ELF-1 (cell line): ENCODE measurements at regions not wholly inside any gene's neighbourhood (a gene's known extent, or its start where the extent isn't known, plus 50 kb on each side); places are given as distances from the start of the nearest gene placed in this dataset.
A peak's percentile ranks its signal among the peaks of the same experiment; 100 is the strongest.

Experiments used
- DNase-seq: peaks from one replicate; pipeline ENCODE4 v3.0.0-alpha.2; 2016; ENCODE audit warnings: low read depth, low spot score

GRCh38 chr16:7014756-7015155 is 317.9 kb upstream of the RBFOX1 start:
- DNase-seq, result no peak

GRCh38 chr16:7013990-7014389 is 318.7 kb upstream of the RBFOX1 start:
- no peak for DNase-seq

- DNase-seq, result no peak
These were observed 328.4 kb upstream of the RBFOX1 start for GRCh38 chr16:7004266-7004665.

- DNase-seq, result no peak
These were observed 339.1 kb upstream of the RBFOX1 start for GRCh38 chr16:6993544-6993943.

- DNase-seq, result no peak
These were observed 343.8 kb upstream of the RBFOX1 start for GRCh38 chr16:6988846-6989245.

GRCh38 chr16:6977916-6978315 is 354.7 kb upstream of the RBFOX1 start:
- DNase-seq, result peak; percentile 10

GRCh38 chr16:6977291-6977690 is 355.4 kb upstream of the RBFOX1 start:
- peak; percentile 64 for DNase-seq

- no peak for DNase-seq
These were observed 355.9 kb upstream of the RBFOX1 start for GRCh38 chr16:6976716-6977115.

GRCh38 chr16:6970171-6970857 is 362.3 kb upstream of the RBFOX1 start:
- no peak for DNase-seq

- no peak for DNase-seq
These were observed 363.1 kb upstream of the RBFOX1 start for GRCh38 chr16:6969594-6969993.

GRCh38 chr16:6967796-6968320 is 364.8 kb upstream of the RBFOX1 start:
- peak; percentile 57 for DNase-seq

- DNase-seq, result no peak
These were observed 365.7 kb upstream of the RBFOX1 start for GRCh38 chr16:6966925-6967324.

- DNase-seq, result peak; percentile 40
These were observed 368.0 kb upstream of the RBFOX1 start for GRCh38 chr16:6964679-6965078.

GRCh38 chr16:6961704-6962103 is 370.9 kb upstream of the RBFOX1 start:
- no peak for DNase-seq

GRCh38 chr16:6958184-6958583 is 374.5 kb upstream of the RBFOX1 start:
- no peak for DNase-seq

- peak; percentile 47 for DNase-seq
These were observed 375.0 kb upstream of the RBFOX1 start for GRCh38 chr16:6957681-6958080.

GRCh38 chr16:6956511-6956910 is 376.1 kb upstream of the RBFOX1 start:
- DNase-seq, result no peak

GRCh38 chr16:6955303-6955702 is 377.3 kb upstream of the RBFOX1 start:
- DNase-seq, result no peak

GRCh38 chr16:6949240-6949639 is 383.4 kb upstream of the RBFOX1 start:
- DNase-seq, result no peak

- no peak for DNase-seq
These were observed 385.4 kb upstream of the RBFOX1 start for GRCh38 chr16:6947291-6947690.

GRCh38 chr16:6946802-6947201 is 385.8 kb upstream of the RBFOX1 start:
- DNase-seq, result peak; percentile 58

- DNase-seq, result no peak
These were observed 386.5 kb upstream of the RBFOX1 start for GRCh38 chr16:6946106-6946505.

GRCh38 chr16:6940968-6941367 is 391.7 kb upstream of the RBFOX1 start:
- no peak for DNase-seq

GRCh38 chr16:6937641-6938040 is 395.0 kb upstream of the RBFOX1 start:
- DNase-seq, result no peak
